CD4-positive, alpha-beta memory T cell (primary cell): ENCODE measurements at regions not wholly inside any gene's neighbourhood (a gene's known extent, or its start where the extent isn't known, plus 50 kb on each side); places are given as distances from the start of the nearest gene placed in this dataset.

Experiments
- CTCF ChIA-PET: fragments of 350-600 bp; sonication (Branson Sonifier 250); formaldehyde crosslinking; loops from one replicate; lab custom pipeline; 2021; ENCODE audit warnings: inconsistent platforms; ENCODE audit not compliant: partially characterized antibody; lab: Charles Lee
- POLR2A ChIA-PET: fragments of 350-600 bp; sonication (Branson Sonifier 250); formaldehyde crosslinking; loops from one replicate; lab custom pipeline; 2021; ENCODE audit not compliant: partially characterized antibody; lab: Charles Lee
- DNase-seq, 5 donors: peaks; one replicate each; pipeline versions ENCODE4 v3.0.0 to v3.0.0-alpha.2; 2020 to 2022; ENCODE audit warnings: mixed read lengths in 1 of 5
- H3K27ac ChIP-seq: one replicate; pipeline ENCODE4 v1.7.0; 2013; ENCODE audit warnings: low read depth, low read length
- H3K27me3 ChIP-seq: 2 replicates; pipeline ENCODE4 v1.7.0; 2013; ENCODE audit warnings: mild to moderate bottlenecking, low read length, moderate library complexity; ENCODE audit not compliant: insufficient read depth
- H3K36me3 ChIP-seq: 2 replicates; pipeline ENCODE4 v1.7.0; 2013; ENCODE audit warnings: mild to moderate bottlenecking, low read length, moderate library complexity; ENCODE audit not compliant: insufficient read depth
- H3K4me1 ChIP-seq: 2 replicates; pipeline ENCODE4 v1.7.0; 2013; ENCODE audit warnings: mild to moderate bottlenecking, low read length, moderate library complexity; ENCODE audit not compliant: insufficient read depth
- H3K4me3 ChIP-seq, 2 donors: one replicate each; pipeline ENCODE4 v1.7.0; 2013; ENCODE audit warnings: low read length in 2 of 2, mild to moderate bottlenecking in 1 of 2
- H3K9me3 ChIP-seq, 2 donors: one replicate each; pipeline ENCODE4 v1.7.0; 2013; ENCODE audit warnings: low read length in 2 of 2, control low read depth in 1 of 2; ENCODE audit not compliant: control insufficient read depth in 1 of 2
- H3K27ac Mint-ChIP-seq, 7 donors: one replicate each; pipeline ENCODE4 v1.8.0; 2020 to 2021; ENCODE audit warnings: mixed read lengths in 7 of 7, mild to moderate bottlenecking in 6 of 7, inconsistent platforms in 3 of 7, moderate library complexity in 3 of 7
- H3K27me3 Mint-ChIP-seq, 2 donors: one replicate each; pipeline ENCODE4 v1.8.0; 2020 to 2021; ENCODE audit warnings: mixed read lengths in 2 of 2
- H3K36me3 Mint-ChIP-seq, 2 donors: one replicate each; pipeline ENCODE4 v1.8.0; 2020 to 2021; ENCODE audit warnings: mixed read lengths in 2 of 2, inconsistent platforms in 1 of 2, mild to moderate bottlenecking in 1 of 2
- H3K4me1 Mint-ChIP-seq, 4 donors: one replicate each; pipeline ENCODE4 v1.8.0; 2020 to 2021; ENCODE audit warnings: mixed read lengths in 4 of 4, mild to moderate bottlenecking in 1 of 4
- H3K4me3 Mint-ChIP-seq, 8 donors: one replicate each; pipeline ENCODE4 v1.8.0; 2020 to 2021; ENCODE audit warnings: mixed read lengths in 8 of 8, mild to moderate bottlenecking in 7 of 8, moderate library complexity in 6 of 8, inconsistent platforms in 3 of 8
- H3K9me3 Mint-ChIP-seq, 8 donors: one replicate each; pipeline ENCODE4 v1.8.0; 2020 to 2021; ENCODE audit warnings: mixed read lengths in 8 of 8, mild to moderate bottlenecking in 5 of 8, inconsistent platforms in 3 of 8, moderate library complexity in 1 of 8
- intact Hi-C: fragments of 100-400 bp; cut with micrococcal nuclease; formaldehyde crosslinking; loops from one replicate; pipeline ENCODE4 v1.15.1; 2023

DNA sequence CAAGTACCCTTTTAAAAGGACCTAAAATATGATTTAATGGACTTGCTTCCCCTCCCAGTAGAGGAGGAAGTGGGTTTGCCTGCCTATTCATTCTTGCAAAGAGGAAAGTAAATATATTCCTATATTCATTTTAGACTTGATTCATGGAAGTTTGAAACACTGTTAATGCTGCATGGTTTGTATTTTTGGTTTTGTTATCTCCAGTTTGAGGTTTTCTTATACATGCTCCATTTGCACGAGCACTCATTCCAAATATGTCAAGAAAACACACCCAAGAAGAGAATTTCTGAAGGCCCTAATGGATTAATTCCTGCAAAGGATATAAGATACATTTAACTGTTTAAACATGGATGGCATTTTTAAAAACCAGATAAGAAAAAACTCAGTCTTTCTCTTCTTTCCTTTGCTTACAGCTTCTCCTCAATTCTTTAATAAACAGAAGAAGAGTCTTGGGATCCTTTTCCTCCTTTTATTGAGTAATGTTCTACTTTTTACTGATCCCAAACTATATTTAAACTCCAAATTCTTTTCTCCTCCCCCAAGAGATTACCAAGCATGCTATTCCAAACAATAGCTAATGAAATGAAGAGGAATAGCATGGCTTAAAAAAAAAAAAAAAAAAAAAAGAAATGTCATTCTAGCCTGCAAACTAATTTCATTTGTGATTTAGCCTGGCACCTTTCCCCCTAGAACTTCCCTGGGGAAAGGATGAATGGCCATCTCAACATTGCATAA is 54.6 kb upstream of the LDB2 start:
- POLR2A ChIA-PET: no interaction called here
- Mint-ChIP-seq H3K9me3 (peaks cover 2 to 14% (median 7%) of the 10 kb centered on the region in 8 donors), H3K27me3 (peaks cover 0 to 1% of the 10 kb centered on the region in 2 donors), H3K27ac (no peak overlapping the region), H3K4me3 (no peak overlapping the region), H3K36me3 (no peaks in the 10 kb centered on the region), H3K4me1 (no peaks in the 10 kb centered on the region)
- Histone ChIP-seq H3K4me1 (no peaks in the 10 kb centered on the region), H3K27me3 (no peaks in the 10 kb centered on the region), H3K27ac (no peak overlapping the region), H3K9me3 (no peaks in the 10 kb centered on the region), H3K4me3 (no peak overlapping the region), H3K36me3 (no peaks in the 10 kb centered on the region)
- DNase-seq: no peak
- intact Hi-C loops: no loop called here
- CTCF ChIA-PET: no interaction called here

DNA sequence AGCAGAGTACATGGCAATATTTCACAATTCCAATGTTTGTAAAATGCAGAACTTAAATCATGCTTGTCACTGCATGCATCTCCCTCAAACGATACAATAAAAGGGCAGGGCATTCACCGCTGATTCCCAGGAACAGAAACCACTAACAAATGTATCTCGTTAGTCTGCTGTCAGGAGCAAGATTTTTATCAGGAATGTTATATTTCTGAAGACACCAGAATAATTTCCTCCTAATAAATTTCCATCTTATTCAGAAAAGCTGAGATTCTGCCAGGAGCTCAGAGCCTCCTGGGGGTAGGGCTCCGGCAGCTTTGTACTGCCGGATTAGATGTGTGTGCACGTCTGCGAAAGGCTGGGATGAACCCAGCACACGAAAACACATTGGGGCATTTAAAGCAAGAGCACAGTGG is 54.0 kb upstream of the LDB2 start:
- Histone ChIP-seq H3K4me1 (no peaks in the 10 kb centered on the region), H3K4me3 (no peak overlapping the region), H3K36me3 (no peaks in the 10 kb centered on the region), H3K27me3 (no peaks in the 10 kb centered on the region), H3K27ac (no peak overlapping the region), H3K9me3 (no peaks in the 10 kb centered on the region)
- no peak for DNase-seq
- Mint-ChIP-seq H3K27ac (no peak overlapping the region), H3K27me3 (peaks cover 0 to 1% of the 10 kb centered on the region in 2 donors), H3K4me1 (no peaks in the 10 kb centered on the region), H3K4me3 (no peak overlapping the region), H3K9me3 (peaks cover 2 to 14% (median 7%) of the 10 kb centered on the region in 8 donors), H3K36me3 (no peaks in the 10 kb centered on the region)
- intact Hi-C loops: no loop called here
- ChIA-PET CTCF (interaction anchor here (1.5 kb wide), 1 partner anchor 8 kb away, joined by 4 read pairs; no protein-coding TSS in a partner anchor), POLR2A (no interaction called here)
